Kidney (tissue), 13 donors: ENCODE measurements at regions not wholly inside any gene's neighbourhood (a gene's known extent, or its start where the extent isn't known, plus 50 kb on each side); places are given as distances from the start of the nearest gene placed in this dataset.

Experiments used
- DNase-seq, 5 donors: peaks; one replicate each; pipeline ENCODE4 v3.0.0-alpha.2; 2013 to 2020
- FAIRE-seq: peaks from 2 replicates; lab custom pipeline; 2012; peaks lifted over from hg19 to GRCh38; lab: Jason Lieb, UNC
- H3K27ac ChIP-seq, 2 donors: one replicate each; pipeline ENCODE4 v1.7.0; 2013; ENCODE audit warnings: low read depth in 2 of 2, low read length in 2 of 2, inconsistent platforms in 1 of 2
- H3K27me3 ChIP-seq: one replicate; pipeline ENCODE4 v1.7.1; 2013; ENCODE audit warnings: low read length, inconsistent platforms; ENCODE audit not compliant: control insufficient read depth, insufficient read depth
- H3K36me3 ChIP-seq, 3 donors: one replicate each; pipeline versions ENCODE4 v1.7.0 to v1.7.1; 2013; ENCODE audit warnings: low read length in 3 of 3, control low read depth in 1 of 3, inconsistent platforms in 1 of 3; ENCODE audit not compliant: insufficient read depth in 3 of 3, control insufficient read depth in 2 of 3
- H3K4me1 ChIP-seq, 3 donors: one replicate each; pipeline versions ENCODE4 v1.7.0 to v1.7.1; 2013; ENCODE audit warnings: low read length in 3 of 3, inconsistent platforms in 1 of 3, low read depth in 1 of 3; ENCODE audit not compliant: control insufficient read depth in 2 of 3, insufficient read depth in 2 of 3
- H3K4me3 ChIP-seq, 3 donors: one replicate each; pipeline versions ENCODE4 v1.7.0 to v1.8.1; 2013; ENCODE audit warnings: low read length in 3 of 3, control low read depth in 1 of 3, inconsistent platforms in 1 of 3
- H3K9ac ChIP-seq, 3 donors: one replicate each; pipeline versions ENCODE4 v1.7.0 to v1.7.1; 2013; ENCODE audit warnings: low read length in 3 of 3, control low read depth in 1 of 3, inconsistent platforms in 1 of 3
- H3K9me3 ChIP-seq, 3 donors: one replicate each; pipeline versions ENCODE4 v1.7.0 to v1.7.1; 2013; ENCODE audit warnings: low read length in 3 of 3, control low read depth in 1 of 3, inconsistent platforms in 1 of 3; ENCODE audit not compliant: control insufficient read depth in 2 of 3, insufficient read depth in 1 of 3
- CTCF ChIP-seq: IDR thresholded peaks from 3 replicates; pipeline ENCODE4 v1.5.1; 2012; ENCODE audit warnings: mild to moderate bottlenecking, moderate library complexity, borderline replicate concordance; ENCODE audit not compliant: insufficient read depth; ENCODE audit errors: extremely low read depth
- intact Hi-C: fragments of 100-400 bp; cut with DNase I; formaldehyde crosslinking; loops from one replicate; pipeline ENCODE4 v1.11.1; 2022
- donor health status: control.
- donor health status: control.
- donor health status: control.
- donor health status: control.
- donor health status: control.
- donor health status: DM: yes; HTN: yes; CAD: no.
- donor health status: Normal renal cell carcinoma (clear cell type).

- no peaks in the 10 kb centered on the region for H3K36me3 ChIP-seq
- FAIRE-seq (no peak), DNase-seq (peak in 3 of 5 donors; percentile 4 to 50 (median 17))
- H3K9ac ChIP-seq, result no peak overlapping the region
- no peak for TF ChIP-seq CTCF
- no peak overlapping the region for H3K4me3 ChIP-seq
- no peaks in the 10 kb centered on the region for H3K27me3 ChIP-seq
- intact Hi-C loops, result no loop called here
- H3K27ac ChIP-seq, result no peak overlapping the region
- H3K4me1 ChIP-seq, result no peaks in the 10 kb centered on the region
- no peaks in the 10 kb centered on the region for H3K9me3 ChIP-seq
Observed at GRCh38 chr11:23732026-23732425, 764.8 kb upstream of the LUZP2 start.

- FAIRE-seq (no peak), DNase-seq (no peak)
- no peak for TF ChIP-seq CTCF
- Histone ChIP-seq H3K9me3 (peaks cover 0 to under 1% (median 0%) of the 10 kb centered on the region in 3 donors), H3K27me3 (no peaks in the 10 kb centered on the region), H3K4me1 (no peaks in the 10 kb centered on the region), H3K36me3 (no peaks in the 10 kb centered on the region), H3K4me3 (no peak overlapping the region), H3K27ac (no peak overlapping the region), H3K9ac (no peak overlapping the region)
- intact Hi-C loops, result no loop called here
Observed at GRCh38 chr11:23746896-23747295, 750.0 kb upstream of the LUZP2 start.

GRCh38 chr11:23749762-23750430 lies 747.0 kb upstream of the LUZP2 start:
- H3K36me3 ChIP-seq, result no peaks in the 10 kb centered on the region
- H3K27me3 ChIP-seq, result no peaks in the 10 kb centered on the region
- FAIRE-seq (no peak), DNase-seq (no peak)
- no peaks in the 10 kb centered on the region for H3K9me3 ChIP-seq
- intact Hi-C loops, result no loop called here
- H3K4me3 ChIP-seq, result no peak overlapping the region
- no peak overlapping the region for H3K27ac ChIP-seq
- no peak for TF ChIP-seq CTCF
- H3K9ac ChIP-seq, result no peak overlapping the region
- no peaks in the 10 kb centered on the region for H3K4me1 ChIP-seq

GRCh38 chr11:23751280-23751679 lies 745.6 kb upstream of the LUZP2 start:
- no peaks in the 10 kb centered on the region for H3K27me3 ChIP-seq
- no peaks in the 10 kb centered on the region for H3K4me1 ChIP-seq
- no peak overlapping the region for H3K4me3 ChIP-seq
- DNase-seq, result no peak
- no peak overlapping the region for H3K9ac ChIP-seq
- no peak for TF ChIP-seq CTCF
- H3K27ac ChIP-seq, result no peak overlapping the region
- FAIRE-seq, result no peak
- intact Hi-C loops, result no loop called here
- H3K9me3 ChIP-seq, result no peaks in the 10 kb centered on the region
- H3K36me3 ChIP-seq, result no peaks in the 10 kb centered on the region
